ENCODE measurements at regions not wholly inside any gene's neighbourhood (a gene's known extent, or its start where the extent isn't known, plus 50 kb on each side); places are given as distances from the start of the nearest gene placed in this dataset.

- no peak for TF ChIP-seq CTCF (IDR thresholded peaks at IDR 0.05)
- TF ChIP-seq POLR2AphosphoS5 (IDR thresholded peaks at IDR 0.05), result no peak
- no peak for TF ChIP-seq POLR2A (IDR thresholded peaks at IDR 0.05)
Observed at GRCh38 chr3:145116769-145117168, 1044.2 kb downstream of the PLOD2 start.

Data from breast epithelium (tissue), 3 donors.